Stimulated activated CD4-positive, alpha-beta T cell treated with anti-CD3 and anti-CD28 coated beads, Interleukin-1b, Interleukin-23, amount 100 ng/mL, for 4 hours (primary cell): ENCODE measurements at regions not wholly inside any gene's neighbourhood (a gene's known extent, or its start where the extent isn't known, plus 50 kb on each side); places are given as distances from the start of the nearest gene placed in this dataset.
A peak's percentile ranks its signal among the peaks of the same experiment; 100 is the strongest.
"Not testable (repeated sequence)": the region's sequence is repeated elsewhere in the genome, so short reads cannot be mapped to it uniquely, and the experiment has no call there.

ENCODE experiments used
- DNase-seq, 2 donors: peaks; one replicate each; pipeline ENCODE4 v3.0.0-alpha.2; 2020; ENCODE audit warnings: low read depth in 2 of 2

DNA sequence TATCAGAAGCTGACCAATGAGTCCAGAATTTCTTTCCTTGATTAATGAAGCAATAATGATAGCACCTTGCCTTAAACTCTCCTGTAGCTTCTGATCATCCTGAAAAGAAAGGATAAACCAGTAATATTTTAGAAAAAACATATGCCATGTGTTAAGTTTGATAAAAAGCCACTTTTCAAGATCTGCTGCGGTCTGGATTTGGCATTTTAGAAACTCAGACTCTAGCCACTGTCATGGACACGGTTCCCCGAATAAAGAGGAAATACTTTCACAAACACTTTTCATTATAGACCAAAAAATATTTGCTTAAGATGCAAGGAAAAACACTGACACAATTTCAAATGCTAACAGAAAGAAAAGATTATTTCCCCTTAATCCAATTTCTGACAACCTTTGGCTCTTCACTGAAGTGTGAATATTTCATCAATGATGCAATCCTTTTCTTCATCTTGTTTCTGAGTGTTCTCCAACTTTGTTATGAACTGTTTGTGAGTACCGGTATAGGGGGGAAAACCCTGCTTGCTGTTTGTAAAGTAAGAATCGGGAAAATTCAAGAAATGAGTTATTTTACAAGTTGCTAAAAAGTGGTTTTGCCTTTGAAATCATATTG, 329.5 kb downstream of the CRPPA start:
- no peak for DNase-seq

- DNase-seq = no peak
These were observed 331.5 kb downstream of the CRPPA start for GRCh38 chr7:16089801-16090200.

DNA sequence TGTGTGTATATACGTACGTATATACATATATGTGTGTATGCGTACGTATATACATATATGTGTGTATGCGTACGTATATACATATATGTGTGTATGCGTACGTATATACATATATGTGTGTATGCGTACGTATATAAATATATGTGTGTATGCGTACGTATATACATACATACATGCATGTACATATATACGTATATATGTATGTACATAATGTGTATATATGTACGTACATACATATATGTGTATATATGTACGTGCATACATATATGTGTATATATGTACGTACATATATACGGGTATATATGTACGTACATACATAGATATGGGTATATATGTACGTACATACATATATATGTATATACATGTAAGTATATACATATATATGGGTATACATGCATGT, 332.1 kb downstream of the CRPPA start:
- DNase-seq = no peak

DNA sequence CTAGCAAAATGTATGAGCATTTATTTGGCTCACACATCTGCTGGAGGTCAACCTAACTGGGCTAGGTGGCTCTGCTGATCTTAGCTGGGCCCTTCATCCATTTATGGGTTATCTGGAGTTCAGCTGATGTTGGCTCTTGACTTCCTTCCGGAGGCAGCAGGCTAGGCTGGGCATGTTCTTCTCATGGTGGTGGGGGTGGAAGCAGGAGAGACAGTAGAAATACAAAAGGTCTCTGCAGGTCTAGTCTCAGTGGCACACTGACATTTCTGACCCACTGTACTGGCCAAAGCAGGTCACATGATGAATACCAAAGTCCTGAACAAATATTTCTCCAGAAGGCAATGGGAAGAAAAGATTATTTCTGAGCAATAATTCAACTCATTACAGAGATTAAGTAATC, 334.6 kb downstream of the CRPPA start:
- no peak for DNase-seq

GRCh38 chr7:16085780-16086179, 335.6 kb downstream of the CRPPA start:
- DNase-seq = not testable (repeated sequence)

GRCh38 chr7:16084875-16085274, 336.5 kb downstream of the CRPPA start:
- no peak for DNase-seq

- no peak for DNase-seq
These were observed 337.0 kb downstream of the CRPPA start for GRCh38 chr7:16084370-16084769.

DNA sequence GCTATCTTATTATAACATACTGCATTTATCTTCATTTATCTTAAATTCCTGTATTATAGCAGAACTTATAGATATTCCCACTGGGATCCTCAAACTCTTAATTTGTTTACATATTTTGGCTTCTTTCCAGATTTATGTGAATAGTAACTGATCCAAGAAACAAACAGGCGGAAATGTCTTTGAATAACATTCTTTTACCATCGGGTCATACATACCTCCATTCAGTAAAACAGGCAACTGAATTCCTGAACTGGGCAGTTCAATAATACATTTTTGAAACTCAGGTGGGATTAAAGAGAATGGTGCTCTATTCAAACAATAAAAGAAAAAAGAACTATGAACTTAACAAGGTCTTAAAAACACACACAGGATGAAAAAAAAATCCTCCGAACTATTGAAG, 337.4 kb downstream of the CRPPA start:
- no peak for DNase-seq

GRCh38 chr7:16080131-16080530, 341.2 kb downstream of the CRPPA start:
- DNase-seq = no peak

- DNase-seq = no peak
These were observed 341.6 kb downstream of the CRPPA start for GRCh38 chr7:16079723-16080122.

- peak in 1 of 2 donors; percentile 3 for DNase-seq
These were observed 343.0 kb downstream of the CRPPA start for GRCh38 chr7:16078076-16078952.

GRCh38 chr7:16071246-16071857, 350.0 kb downstream of the CRPPA start:
- DNase-seq = no peak

- no peak for DNase-seq
These were observed 350.5 kb downstream of the CRPPA start for GRCh38 chr7:16070806-16071205.

DNA sequence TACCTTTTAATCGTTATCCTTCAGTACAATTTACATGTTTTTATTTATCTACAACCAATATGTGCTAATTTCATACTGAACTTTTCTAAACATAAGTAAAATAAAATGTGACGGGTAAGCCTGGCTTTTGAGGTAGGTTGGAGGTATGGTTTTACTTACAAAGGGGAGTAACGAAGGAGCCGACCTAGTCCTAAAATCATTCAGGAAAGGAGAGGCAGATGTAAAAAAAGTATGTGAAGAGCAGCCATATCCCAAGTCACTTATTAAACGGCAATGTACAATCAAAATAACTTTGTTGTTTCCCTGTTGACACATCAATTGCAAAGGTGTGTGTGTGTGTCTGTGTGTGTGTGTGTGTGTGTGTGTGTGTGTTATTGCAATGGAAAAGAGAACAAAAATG, 351.3 kb downstream of the CRPPA start:
- DNase-seq = no peak

DNA sequence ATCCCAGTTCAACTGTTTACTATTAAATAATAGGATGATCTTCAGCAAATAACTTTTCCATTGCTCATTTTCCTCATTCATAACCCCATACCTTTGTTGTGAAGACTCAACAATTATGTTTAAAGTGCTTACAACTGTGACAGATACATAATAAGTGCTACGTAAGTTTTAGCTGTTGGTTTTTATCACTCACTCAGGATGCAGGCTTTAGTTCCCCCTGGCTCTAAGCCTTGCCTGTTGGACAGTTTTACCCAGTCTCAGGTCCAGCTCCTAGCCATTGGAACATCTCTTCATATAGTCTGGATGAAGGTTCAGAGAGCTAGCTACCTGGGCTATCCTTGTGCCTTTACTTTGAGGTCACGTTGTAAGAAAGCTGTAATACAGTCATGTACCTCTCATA, 353.2 kb downstream of the CRPPA start:
- DNase-seq = no peak

- DNase-seq = no peak
These were observed 353.6 kb downstream of the CRPPA start for GRCh38 chr7:16067711-16068110.

DNA sequence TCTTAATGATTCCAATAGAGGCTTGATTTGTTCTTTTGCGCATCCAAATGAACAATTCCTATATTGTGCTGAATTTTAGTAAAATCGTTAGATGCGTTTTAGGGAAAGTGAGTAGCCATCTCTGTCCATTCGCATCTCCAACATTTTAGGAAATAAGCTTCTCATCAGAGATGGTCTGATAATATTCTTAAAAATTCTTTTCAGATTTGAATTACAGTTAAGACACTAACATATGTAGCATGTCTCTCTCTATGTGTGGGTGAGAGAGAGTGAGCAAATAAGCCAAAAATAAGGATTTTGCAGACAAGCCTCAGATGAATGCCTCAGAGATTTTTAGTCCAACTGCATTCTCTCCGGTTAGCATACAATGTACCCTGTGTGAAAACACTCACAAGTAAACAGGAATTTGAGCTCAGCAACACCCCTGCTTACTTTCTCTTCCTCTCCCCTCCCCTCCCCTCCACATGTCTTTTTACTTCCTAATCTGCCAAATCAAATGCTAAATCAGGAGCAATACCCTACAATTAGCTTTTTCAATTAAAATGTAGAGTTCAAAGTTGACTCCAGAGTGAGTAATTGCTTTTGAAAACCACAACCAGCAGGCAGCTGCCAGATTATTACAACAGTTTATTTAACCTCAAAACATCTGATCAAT, 354.4 kb downstream of the CRPPA start:
- DNase-seq = no peak

GRCh38 chr7:16065939-16066338, 355.4 kb downstream of the CRPPA start:
- DNase-seq = no peak

DNA sequence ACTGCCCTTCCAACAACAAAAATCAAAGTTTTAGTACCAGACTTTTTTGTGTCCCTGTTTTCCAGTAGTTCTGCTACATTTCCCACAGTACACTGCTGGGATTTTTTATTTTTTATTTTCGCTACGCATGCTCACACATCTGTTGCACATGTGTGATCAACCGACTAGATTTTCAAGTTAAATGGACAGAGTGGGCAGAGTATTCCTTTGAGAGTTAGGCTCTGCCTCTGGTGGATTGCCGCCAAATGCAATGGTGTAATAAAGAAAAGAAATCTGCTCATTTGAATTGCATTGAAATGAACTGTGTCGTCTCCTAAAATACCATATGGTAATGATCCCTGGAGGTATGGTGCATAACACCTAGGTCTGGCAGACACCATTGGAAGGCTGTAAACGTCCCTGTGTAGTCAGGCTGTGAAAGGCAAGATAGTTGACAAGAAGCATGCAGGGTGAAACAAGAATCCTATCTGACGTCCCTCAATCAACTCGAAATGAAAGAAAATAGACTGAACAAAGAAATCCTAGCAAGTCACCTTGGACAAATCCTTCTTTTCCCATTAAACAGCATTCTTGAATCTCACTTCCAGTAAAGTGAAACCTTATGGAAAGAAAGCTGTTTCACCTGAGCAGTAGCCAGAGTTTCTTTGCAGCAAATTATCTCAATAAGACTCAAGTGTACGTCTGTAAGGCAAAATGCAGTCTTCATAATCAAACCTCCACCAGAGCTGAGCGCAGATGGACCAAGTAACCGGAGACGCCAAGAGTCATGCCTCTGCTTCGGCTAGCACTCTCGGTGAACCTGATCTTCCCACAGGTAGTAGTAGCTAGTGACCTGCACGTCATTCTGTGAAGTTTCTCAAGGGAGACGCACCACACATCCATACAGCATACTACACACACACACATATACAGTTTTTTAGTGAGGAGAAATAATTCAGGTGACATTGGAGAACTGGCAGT, 357.3 kb downstream of the CRPPA start:
- DNase-seq = no peak

DNA sequence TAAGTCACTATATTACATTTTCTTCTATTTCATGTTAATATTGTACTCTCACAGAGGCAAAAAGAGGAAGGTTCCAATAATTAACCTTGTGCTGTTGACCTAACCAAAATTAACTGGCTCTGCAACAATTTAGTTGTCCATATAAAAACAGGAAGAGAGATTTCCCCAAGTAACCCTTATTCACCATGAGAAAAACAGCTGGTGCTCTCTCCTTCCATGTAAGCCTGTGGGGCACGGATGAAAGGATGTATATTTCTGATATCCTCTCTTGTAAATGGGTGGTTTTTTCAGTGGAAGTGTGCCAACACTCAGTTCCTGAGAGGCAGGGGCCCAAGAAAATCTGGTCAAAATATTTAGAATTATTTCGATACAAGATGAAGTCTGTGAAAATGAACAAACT, 358.1 kb downstream of the CRPPA start:
- DNase-seq = no peak

- no peak for DNase-seq
These were observed 359.1 kb downstream of the CRPPA start for GRCh38 chr7:16062269-16062668.
